Body of pancreas (tissue), 4 donors: ENCODE measurements at regions not wholly inside any gene's neighbourhood (a gene's known extent, or its start where the extent isn't known, plus 50 kb on each side); places are given as distances from the start of the nearest gene placed in this dataset.

Source experiments
- POLR2A ChIP-seq, 3 donors: fragments of 450-650 bp; IDR thresholded peaks; one replicate each; pipeline ENCODE4 v1.6.1; 2016; ENCODE audit warnings: antibody characterized with exemption in 3 of 3, mild to moderate bottlenecking in 2 of 3
- TF ChIP-seq, protein P1 (sequence below), 7 experiments: fragments of 450-650 bp in 4 of 7; fragments of 200-600 bp in 3 of 7; sonication (generic) in 3 of 7; IDR thresholded peaks; one replicate each; pipeline ENCODE4 v1.5.1; 2016 to 2019; ENCODE audit warnings: antibody characterized with exemption in 7 of 7

DNA sequence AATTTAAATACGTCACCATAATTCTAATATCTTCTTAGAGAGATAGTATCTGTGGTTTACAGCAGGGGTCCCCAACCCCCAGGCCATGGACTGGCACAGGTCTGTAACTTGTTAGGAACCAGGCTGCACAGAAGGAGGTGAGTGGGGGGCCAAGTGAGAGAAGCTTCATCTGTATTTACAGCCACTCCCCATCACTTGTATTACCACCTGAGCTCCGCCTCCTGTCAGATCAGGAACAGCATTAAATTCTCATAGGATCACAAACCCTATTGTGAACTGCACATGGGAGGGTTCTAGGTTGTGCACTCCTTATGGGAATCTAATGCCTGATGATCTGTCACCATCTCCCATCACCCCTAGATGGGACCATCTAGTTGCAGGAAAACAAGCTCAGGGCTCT is 282.6 kb downstream of the ICOS start:
- TF ChIP-seq POLR2A (IDR thresholded peaks at IDR 0.05): no peak
- TF ChIP-seq, protein P1, sequence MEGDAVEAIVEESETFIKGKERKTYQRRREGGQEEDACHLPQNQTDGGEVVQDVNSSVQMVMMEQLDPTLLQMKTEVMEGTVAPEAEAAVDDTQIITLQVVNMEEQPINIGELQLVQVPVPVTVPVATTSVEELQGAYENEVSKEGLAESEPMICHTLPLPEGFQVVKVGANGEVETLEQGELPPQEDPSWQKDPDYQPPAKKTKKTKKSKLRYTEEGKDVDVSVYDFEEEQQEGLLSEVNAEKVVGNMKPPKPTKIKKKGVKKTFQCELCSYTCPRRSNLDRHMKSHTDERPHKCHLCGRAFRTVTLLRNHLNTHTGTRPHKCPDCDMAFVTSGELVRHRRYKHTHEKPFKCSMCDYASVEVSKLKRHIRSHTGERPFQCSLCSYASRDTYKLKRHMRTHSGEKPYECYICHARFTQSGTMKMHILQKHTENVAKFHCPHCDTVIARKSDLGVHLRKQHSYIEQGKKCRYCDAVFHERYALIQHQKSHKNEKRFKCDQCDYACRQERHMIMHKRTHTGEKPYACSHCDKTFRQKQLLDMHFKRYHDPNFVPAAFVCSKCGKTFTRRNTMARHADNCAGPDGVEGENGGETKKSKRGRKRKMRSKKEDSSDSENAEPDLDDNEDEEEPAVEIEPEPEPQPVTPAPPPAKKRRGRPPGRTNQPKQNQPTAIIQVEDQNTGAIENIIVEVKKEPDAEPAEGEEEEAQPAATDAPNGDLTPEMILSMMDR (IDR thresholded peaks at IDR 0.05): no peak
